Epidermal melanocyte (primary cell): ENCODE measurements at regions not wholly inside any gene's neighbourhood (a gene's known extent, or its start where the extent isn't known, plus 50 kb on each side); places are given as distances from the start of the nearest gene placed in this dataset.
"Not testable (repeated sequence)": the region's sequence is repeated elsewhere in the genome, so short reads cannot be mapped to it uniquely, and the experiment has no call there.

Source experiments
- DNase-seq: peaks from one replicate; pipeline ENCODE4 v3.0.0; 2011; ENCODE audit warnings: low spot score; ENCODE audit not compliant: insufficient read length

GRCh38 chr10:78450239-78450638 is 416.6 kb downstream of the RPS24 start:
- DNase-seq, result no peak

- DNase-seq, result no peak
Measured at GRCh38 chr10:78450807-78451485, 417.3 kb downstream of the RPS24 start.

GRCh38 chr10:78451592-78451991 is 417.9 kb downstream of the RPS24 start:
- no peak for DNase-seq

- no peak for DNase-seq
Measured at GRCh38 chr10:78454123-78454645, 420.5 kb downstream of the RPS24 start.

DNA sequence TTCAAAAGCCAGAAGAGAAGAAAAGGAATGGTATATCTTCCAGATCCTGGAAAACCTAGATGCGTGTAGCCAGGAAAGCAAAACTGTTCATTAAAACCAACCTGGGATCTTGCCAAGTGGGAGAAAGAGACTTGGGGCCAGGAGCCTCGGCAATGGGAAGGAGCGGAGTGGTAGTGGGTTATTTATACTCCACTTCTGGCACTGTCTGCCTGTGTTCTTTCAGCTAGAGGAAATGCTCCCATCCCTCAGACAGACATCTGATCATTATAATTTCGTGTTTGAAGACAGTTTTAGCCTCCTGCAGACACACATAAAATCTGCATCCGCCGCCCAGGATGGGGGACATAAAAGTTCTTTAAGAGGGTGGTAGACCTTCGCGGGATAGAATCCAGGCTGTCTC is 421.6 kb downstream of the RPS24 start:
- DNase-seq, result no peak

GRCh38 chr10:78455811-78456210 is 422.1 kb downstream of the RPS24 start:
- no peak for DNase-seq

DNA sequence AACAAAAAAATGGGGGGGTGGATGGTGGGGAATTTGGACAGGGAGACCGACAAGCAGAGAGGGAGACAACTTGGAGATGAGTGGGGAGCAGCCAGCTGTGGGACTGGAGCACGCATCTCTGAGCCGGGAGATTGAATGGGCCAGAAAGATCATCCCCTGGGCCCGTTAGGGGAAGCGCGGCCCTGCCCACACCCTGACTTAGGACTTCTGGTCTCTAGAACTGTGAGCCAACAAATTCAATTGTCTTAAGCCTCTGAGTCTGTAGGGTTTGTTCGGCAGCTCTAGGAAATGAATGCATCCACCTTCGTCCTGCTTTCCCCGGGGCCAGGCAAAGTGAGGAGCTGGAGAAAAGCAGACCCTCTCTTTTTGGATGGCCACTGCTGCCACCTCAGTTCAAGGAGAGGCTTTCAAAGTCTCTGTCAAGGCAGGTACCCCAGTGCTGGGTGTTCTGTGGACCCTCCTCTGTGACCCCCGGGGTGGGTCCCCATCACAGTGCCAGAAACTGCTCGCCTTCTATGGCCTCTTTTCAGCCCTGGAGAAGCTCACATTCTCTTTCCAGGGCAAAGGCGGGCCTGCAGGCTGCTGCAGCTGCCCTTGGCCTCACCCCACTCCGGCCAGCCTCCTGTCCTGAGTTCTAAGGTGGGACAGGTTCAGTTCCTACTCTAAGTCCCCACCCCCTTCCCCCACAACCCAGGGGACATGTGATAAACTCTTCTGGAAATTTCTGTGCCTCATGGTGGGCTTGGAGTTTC is 423.2 kb downstream of the RPS24 start:
- no peak for DNase-seq

- DNase-seq, result no peak
Measured at GRCh38 chr10:78457804-78458482, 424.3 kb downstream of the RPS24 start.

- DNase-seq, result no peak
Measured at GRCh38 chr10:78458983-78459638, 425.4 kb downstream of the RPS24 start.

GRCh38 chr10:78459639-78460037 is 426.0 kb downstream of the RPS24 start:
- no peak for DNase-seq

DNA sequence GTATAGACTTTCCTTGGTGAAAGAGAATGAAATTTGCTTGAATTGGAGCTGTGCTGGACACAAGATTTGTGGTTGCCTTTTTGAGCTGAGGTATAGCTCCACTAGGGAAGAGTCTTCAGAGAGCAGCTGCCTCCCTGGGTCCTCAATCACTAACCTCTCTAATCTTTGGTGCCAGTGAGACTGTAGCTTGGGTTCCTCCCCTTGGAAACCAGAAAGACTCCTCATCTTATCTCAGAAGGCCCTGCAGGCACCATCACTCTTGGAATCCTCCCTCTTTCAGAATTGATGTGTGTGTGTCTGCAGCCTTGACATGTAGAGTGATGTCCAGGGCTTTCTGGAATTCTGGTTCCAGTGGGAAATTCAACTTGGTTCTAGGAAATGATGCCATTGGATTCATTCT is 426.5 kb downstream of the RPS24 start:
- no peak for DNase-seq

- DNase-seq, result no peak
Measured at GRCh38 chr10:78461333-78461732, 427.7 kb downstream of the RPS24 start.

GRCh38 chr10:78462176-78462575 is 428.5 kb downstream of the RPS24 start:
- no peak for DNase-seq

DNA sequence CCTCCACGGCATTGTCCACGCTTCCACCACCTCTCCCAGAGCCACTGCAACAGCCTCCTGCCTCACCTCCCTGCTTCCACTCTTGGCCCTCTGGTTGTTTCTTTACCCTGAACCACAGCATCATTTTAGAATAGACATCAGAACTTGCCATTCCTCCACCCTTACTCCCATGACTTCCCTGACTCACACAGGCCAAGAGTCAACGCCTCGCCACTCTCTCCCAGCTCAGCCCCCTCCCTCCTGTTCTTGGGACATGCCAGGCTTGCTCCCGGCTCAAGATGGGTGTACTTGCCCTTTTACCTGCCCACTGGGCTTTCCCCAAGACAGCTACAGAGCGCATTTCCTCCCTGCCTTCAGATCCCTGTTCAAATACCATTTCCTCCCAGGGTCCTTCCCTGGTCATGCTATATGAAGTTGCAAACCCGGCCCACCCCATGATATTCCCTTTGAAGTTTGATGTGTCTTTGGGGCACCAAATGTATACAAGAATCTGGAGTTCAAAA is 429.1 kb downstream of the RPS24 start:
- DNase-seq, result no peak

DNA sequence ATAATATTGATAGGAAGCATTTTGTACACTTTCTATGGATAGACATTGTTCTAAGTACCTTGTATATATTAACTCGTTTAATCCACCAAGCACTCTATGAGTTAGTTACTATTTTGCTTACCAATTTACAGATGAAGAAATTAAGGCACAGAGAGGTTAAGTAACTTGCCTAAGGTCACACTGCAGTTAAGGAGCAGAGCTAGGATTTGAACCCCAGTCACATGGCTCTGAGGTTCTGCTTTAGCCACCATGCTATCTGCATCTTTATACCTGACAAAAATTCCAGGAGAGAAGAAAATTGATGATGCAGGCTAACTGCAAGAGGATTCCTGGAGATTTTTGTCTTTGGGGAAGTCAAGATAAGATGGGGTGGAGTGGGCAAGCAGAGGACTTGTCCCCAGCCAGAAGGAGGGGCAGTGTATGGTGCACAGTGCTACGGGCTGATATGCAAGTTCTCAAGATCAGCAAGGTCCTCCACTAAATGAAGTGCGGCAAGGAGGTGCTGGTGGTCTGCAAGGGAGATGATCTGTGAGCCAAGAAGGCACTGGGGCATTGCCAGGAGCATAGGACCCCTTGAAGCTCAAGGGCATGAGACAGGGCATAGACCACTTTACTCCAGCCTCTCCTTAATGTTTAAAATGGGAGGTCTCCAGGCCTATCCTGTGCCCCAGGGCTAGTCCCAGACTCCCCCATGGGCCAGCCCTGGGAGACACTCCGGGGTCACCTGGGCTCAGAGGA is 430.6 kb downstream of the RPS24 start:
- no peak for DNase-seq

DNA sequence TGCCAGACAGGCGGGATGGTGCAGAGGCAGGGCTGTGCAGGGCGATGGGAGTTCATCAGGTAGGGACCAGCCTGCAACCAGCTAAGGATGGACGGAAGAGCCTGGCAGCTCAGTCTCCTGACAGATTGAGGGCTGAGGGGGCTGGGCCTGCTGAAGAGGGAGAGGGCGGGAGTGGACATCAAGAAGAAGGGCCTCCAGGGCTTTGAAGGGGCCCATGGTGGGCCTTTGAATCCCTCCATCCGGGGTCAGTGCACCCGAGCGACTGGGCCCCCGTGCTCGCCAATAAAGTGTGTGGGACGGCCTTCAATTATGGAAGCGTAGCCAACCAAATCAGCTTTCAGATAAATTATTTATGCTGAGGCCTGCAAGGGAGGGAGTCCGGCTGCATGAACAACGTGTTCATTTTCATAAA is 431.2 kb downstream of the RPS24 start:
- no peak for DNase-seq

DNA sequence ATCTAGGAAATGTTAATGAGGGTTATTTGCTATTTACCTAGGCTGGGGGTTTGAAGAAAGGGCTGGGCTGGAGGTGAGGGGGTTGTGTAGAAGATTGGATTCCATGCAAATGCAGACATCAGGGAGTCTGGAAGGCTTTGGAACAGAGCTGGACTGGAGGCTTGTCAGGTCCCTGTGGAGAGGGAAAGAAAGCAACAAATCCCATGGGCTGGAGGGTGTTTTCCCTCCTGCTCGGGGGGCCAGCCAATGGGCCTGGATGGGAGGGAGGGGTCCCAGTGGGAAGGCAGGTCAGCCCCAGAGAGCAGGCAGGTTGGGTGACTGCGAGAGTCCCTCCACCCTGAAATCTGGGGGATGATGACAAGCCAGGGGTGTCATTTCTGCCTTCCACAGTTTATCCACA is 431.8 kb downstream of the RPS24 start:
- no peak for DNase-seq

DNA sequence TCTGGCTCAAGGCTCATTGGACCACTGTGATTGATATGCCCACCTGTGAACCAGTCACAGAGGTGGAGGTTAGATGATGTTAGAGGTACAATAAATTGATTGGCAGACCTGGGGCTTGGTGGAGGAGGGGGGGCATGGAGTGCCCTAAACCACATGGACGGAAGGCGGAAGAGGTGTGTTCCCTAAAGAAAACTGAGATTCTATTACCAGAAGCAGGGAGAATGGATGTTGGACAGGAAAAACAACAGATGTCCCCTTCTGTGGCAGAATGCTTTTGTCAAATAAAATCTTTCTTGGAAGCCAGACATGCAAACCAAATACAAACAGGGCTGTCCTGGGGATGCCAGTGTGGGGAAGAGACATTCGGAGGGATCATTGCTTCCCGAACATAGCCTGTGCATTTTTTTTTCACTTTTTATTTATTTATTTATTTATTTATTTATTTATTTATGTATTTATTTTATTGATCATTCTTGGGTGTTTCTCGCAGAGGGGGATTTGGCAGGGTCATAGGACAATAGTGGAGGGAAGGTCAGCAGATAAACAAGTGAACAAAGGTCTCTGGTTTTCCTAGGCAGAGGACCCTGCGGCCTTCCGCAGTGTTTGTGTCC is 433.9 kb downstream of the RPS24 start:
- DNase-seq, result no peak

- DNase-seq, result not testable (repeated sequence)
Measured at GRCh38 chr10:78468731-78469130, 435.1 kb downstream of the RPS24 start.
